GM19043 (cell line): ENCODE measurements at regions not wholly inside any gene's neighbourhood (a gene's known extent, or its start where the extent isn't known, plus 50 kb on each side); places are given as distances from the start of the nearest gene placed in this dataset.

Experiments
- ATAC-seq: cut with Tn5 transposase; IDR thresholded peaks from one replicate; pipeline ENCODE4 v1.9.1; 2021; ENCODE audit warnings: low read depth; ENCODE audit not compliant: unreplicated experiment

GRCh38 chr10:130545697-130546096 lies 409.5 kb downstream of the GLRX3 start:
- ATAC-seq, result no peak

- ATAC-seq, result no peak
These were observed 410.6 kb downstream of the GLRX3 start for GRCh38 chr10:130546841-130547240.

GRCh38 chr10:130547368-130547767 lies 411.2 kb downstream of the GLRX3 start:
- ATAC-seq, result no peak

DNA sequence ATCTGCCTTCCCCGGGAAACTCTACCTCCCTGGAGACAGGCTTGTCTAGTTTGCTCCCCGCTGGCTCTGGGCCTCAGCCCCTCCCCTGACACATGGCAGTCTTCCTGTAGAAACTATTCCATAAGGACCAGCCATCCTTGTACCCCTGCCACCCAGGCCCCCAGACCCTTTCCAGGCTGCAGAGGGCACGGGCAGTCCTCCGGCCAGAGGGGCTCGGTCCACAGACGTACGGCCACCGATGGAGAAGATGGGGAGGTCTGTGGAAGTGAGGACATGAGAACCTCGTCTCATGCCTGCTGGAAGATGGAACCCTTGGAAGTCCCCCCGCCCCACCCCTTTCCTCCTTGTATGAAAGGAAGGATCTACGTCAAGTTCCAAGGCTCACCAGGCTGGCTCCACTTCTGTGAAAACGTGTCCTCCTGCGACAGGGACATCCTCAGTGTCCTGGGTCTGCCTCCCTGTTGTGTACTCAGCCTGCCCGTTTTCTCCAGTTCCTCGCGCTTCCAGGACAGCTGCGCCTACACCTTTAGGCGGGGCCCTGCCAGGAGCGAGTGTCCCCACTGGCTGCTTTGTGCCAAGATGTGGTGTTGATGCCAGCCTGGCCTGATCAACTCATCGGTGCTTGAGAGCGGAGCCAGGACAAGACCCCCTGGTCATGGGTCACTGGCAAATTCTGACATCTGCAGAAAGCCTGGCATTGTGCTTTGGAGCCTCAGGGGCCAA lies 414.9 kb downstream of the GLRX3 start:
- no peak for ATAC-seq

DNA sequence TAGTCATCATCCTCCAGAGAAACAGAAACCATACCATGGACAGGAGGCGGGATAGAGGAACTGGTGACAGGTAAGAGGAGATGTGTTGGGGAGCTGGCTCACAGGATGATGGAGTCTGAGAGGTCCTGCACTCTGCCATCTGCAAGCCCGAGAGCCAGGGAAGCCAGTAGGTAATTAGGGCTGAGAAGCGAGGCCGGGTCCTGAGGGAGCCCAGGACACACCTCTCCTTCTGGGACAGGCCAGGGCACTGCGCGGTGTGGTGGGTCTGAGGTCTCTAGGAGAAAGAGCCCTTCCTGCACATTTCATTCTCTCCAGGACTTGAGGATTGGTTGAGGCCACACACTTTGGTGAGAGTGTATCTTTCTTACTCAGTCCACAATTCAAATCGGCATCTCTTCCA lies 415.5 kb downstream of the GLRX3 start:
- ATAC-seq, result no peak

GRCh38 chr10:130553826-130554225 lies 417.6 kb downstream of the GLRX3 start:
- no peak for ATAC-seq

GRCh38 chr10:130554701-130555410 lies 418.7 kb downstream of the GLRX3 start:
- ATAC-seq, result no peak

GRCh38 chr10:130555411-130555750 lies 419.2 kb downstream of the GLRX3 start:
- no peak for ATAC-seq

DNA sequence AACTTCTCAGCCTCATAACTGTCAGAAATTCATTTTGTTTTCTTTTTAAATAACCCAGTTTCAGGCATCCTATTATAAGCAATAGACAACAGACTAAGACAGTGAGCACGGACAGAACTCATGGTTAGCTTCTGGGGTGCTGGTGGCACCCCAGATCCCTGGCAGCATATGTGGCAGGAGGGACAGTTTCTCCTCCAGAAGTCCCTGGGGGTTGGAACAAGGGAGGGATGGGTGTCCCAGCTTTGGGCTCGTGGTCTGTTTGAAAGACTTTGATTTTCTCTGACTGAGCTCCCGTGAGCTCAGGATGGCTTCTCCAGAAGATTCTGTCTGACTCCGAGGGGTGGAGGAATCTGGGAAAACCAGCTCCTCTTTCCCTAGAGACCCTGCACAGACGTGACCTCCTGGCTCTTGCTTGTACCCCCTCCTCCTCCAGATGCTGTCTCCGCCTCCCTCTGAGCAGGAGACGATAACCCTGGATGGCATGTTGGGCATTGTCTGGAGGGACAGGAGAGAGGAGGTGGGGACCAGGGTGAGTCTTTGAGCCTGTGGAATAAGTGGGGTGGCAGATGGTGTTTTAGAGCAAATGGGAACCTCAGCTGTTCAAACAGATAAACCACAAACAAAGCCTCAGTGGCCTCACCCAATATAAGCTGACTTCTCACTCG lies 421.1 kb downstream of the GLRX3 start:
- ATAC-seq, result no peak

- no peak for ATAC-seq
These were observed 422.8 kb downstream of the GLRX3 start for GRCh38 chr10:130558746-130559546.

DNA sequence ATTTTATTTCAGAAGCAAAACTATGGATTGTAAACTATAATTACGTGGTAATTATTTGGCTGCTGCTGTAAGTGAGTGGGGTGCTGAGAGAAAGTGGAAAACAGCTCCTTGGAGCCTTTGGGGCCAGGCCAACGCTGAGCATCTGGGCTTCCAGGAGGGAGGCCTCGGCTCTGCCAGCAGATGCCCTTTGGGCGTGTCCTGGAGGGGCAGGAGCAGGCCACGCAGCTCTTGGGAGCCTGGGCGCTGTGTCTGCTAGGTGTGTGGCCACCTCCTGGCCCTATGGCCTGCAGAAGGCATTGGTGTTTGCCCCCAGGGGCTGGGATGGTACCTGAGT lies 423.3 kb downstream of the GLRX3 start:
- ATAC-seq, result no peak

DNA sequence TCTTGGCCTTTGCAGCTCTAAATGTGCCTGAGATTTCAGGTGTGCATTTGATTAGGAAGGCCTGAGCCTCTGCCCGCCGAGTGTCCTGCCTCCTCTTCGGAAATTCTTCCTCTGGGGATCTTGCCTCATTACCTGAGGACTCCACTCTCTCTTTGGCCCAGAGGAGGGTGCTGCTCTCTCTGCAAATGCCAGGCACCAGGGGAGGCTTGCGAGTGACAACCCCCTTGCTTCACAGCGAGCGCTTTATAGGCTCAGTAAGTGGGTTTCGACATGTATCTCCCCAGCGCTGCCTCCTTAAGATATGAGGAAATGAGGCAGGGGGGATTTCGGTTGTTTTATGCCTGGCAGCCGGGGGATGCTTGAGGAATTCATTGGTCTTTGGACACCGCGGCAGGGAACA lies 423.9 kb downstream of the GLRX3 start:
- ATAC-seq, result no peak

DNA sequence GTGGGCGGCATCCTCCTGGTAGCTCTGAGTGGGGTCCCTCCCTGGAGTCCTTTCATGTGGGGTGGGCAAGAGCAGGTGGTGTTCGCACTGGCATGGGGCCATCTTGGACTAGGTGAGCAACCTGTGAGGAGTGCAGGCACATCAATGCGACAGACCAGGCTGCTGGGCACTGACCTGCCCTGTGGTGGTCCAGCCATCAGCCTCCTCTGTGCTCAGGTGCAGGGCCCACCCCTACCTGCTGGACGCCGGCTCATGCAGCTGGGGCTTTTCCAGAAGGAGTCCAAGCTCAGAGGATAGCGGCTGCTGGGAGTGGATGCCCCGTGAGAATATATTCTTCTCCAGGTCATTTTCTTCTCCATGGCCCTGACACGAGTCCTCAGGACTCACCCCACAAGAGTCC lies 424.4 kb downstream of the GLRX3 start:
- ATAC-seq, result no peak

GRCh38 chr10:130561681-130562080 lies 425.5 kb downstream of the GLRX3 start:
- ATAC-seq, result no peak

GRCh38 chr10:130567011-130567410 lies 430.8 kb downstream of the GLRX3 start:
- ATAC-seq, result no peak

- no peak for ATAC-seq
These were observed 431.2 kb downstream of the GLRX3 start for GRCh38 chr10:130567436-130567835.

- ATAC-seq, result no peak
These were observed 432.1 kb downstream of the GLRX3 start for GRCh38 chr10:130568246-130568645.

DNA sequence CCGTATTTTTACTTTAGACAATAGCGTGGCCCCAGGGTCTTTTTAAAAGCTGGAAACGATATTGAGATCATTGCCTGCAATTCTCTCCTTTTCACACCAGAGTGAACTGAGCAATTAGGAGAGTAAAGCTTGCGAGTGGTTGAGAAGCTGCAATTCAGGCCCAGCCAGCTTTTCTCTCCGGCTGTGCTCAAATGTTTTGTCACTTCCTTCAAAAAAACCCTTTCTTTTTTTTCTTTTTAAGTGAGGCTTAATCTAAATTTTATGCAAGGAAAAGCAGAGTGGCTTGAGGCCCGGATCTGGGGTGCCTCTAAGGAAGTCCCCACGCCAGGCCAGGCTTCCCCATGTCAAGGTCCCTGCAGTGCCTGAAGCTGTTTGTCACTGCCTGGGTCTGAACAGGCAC lies 433.9 kb downstream of the GLRX3 start:
- no peak for ATAC-seq

GRCh38 chr10:130571674-130572073 lies 435.5 kb downstream of the GLRX3 start:
- no peak for ATAC-seq

- no peak for ATAC-seq
These were observed 437.3 kb downstream of the GLRX3 start for GRCh38 chr10:130573446-130573845.

DNA sequence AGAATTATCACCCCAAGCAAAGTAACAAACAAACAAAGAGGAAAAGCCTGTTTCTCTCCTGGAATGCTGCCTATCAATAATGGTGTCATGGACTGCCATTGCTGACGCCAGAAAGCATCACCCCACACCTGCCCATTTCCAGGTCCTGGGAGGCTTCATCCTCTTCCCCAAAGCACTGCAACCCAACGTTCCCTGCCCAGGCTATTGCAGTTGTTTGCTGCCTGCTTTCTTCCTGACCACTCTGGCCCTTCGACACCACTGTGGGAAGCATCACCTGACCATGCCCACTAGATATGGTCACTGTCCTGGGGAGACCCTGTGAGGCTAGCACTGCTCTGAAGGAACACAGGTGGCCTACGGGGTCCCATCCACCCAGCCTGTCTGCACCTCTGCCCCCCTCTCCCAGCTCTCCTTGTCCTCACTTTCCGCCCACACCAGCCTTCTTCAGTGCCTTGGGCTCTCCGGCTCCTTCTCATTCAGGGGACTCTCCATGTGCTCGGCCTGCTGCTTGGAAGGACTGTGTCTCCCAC lies 439.6 kb downstream of the GLRX3 start:
- ATAC-seq, result no peak
